Astrocyte (in vitro differentiated cells and primary cell): ENCODE measurements at regions not wholly inside any gene's neighbourhood (a gene's known extent, or its start where the extent isn't known, plus 50 kb on each side); places are given as distances from the start of the nearest gene placed in this dataset.
"Not testable (repeated sequence)": the region's sequence is repeated elsewhere in the genome, so short reads cannot be mapped to it uniquely, and the experiment has no call there.

Experiments used
- DNase-seq: peaks from one replicate; pipeline ENCODE4 v3.0.0-alpha.2; 2010; ENCODE audit warnings: low read depth
- FAIRE-seq: peaks from 2 replicates; lab custom pipeline; 2011; peaks lifted over from hg19 to GRCh38; lab: Jason Lieb, UNC
- H2AFZ ChIP-seq: 2 replicates; pipeline ENCODE4 v1.6.0; 2012; ENCODE audit warnings: low read depth, low read length, inconsistent platforms
- H3K27ac ChIP-seq: 2 replicates; pipeline ENCODE4 v1.5.1; 2011; ENCODE audit warnings: low read depth, low read length, inconsistent platforms
- H3K27me3 ChIP-seq: 2 replicates; pipeline ENCODE4 v1.6.0; 2011; ENCODE audit warnings: low read length, inconsistent platforms; ENCODE audit not compliant: insufficient read depth
- H3K36me3 ChIP-seq: 2 replicates; pipeline ENCODE4 v1.5.1; 2011; ENCODE audit warnings: low read length, inconsistent platforms; ENCODE audit not compliant: insufficient read depth
- H3K4me1 ChIP-seq: 2 replicates; pipeline ENCODE4 v1.5.1; 2011; ENCODE audit warnings: low read length, inconsistent platforms; ENCODE audit not compliant: insufficient read depth
- H3K4me2 ChIP-seq: 2 replicates; pipeline ENCODE4 v1.6.0; 2012; ENCODE audit warnings: low read length, inconsistent platforms
- H3K4me3 ChIP-seq: 2 replicates; pipeline ENCODE4 v1.5.1; 2011; ENCODE audit warnings: low read depth, mild to moderate bottlenecking, low read length, inconsistent platforms; ENCODE audit not compliant: insufficient read depth
- H3K79me2 ChIP-seq: 2 replicates; pipeline ENCODE4 v1.6.0; 2012; ENCODE audit warnings: mild to moderate bottlenecking, low read length, inconsistent platforms; ENCODE audit not compliant: insufficient read depth
- H3K9ac ChIP-seq: 2 replicates; pipeline ENCODE4 v1.6.0; 2012; ENCODE audit warnings: mild to moderate bottlenecking, low read length, inconsistent platforms
- H3K9me3 ChIP-seq: 2 replicates; pipeline ENCODE4 v1.5.1; 2012; ENCODE audit warnings: low read depth, mild to moderate bottlenecking, low read length, inconsistent platforms; ENCODE audit not compliant: insufficient read depth
- H4K20me1 ChIP-seq: 2 replicates; pipeline ENCODE4 v1.6.0; 2012; ENCODE audit warnings: low read length, inconsistent platforms; ENCODE audit not compliant: insufficient read depth
- H3K27ac Mint-ChIP-seq: one replicate; pipeline ENCODE4 v1.8.0; 2021; ENCODE audit warnings: mild to moderate bottlenecking, mixed read lengths; ENCODE audit not compliant: unreplicated experiment
- H3K27me3 Mint-ChIP-seq: one replicate; pipeline ENCODE4 v1.8.0; 2021; ENCODE audit warnings: low read depth, mixed read lengths; ENCODE audit not compliant: unreplicated experiment
- H3K36me3 Mint-ChIP-seq: one replicate; pipeline ENCODE4 v1.8.0; 2021; ENCODE audit warnings: low read depth, mixed read lengths; ENCODE audit not compliant: unreplicated experiment
- H3K4me1 Mint-ChIP-seq: one replicate; pipeline ENCODE4 v1.8.0; 2021; ENCODE audit warnings: low read depth, mixed read lengths; ENCODE audit not compliant: unreplicated experiment
- H3K4me3 Mint-ChIP-seq: one replicate; pipeline ENCODE4 v1.8.0; 2021; ENCODE audit warnings: mild to moderate bottlenecking, moderate library complexity, mixed read lengths; ENCODE audit not compliant: unreplicated experiment
- H3K9me3 Mint-ChIP-seq: one replicate; pipeline ENCODE4 v1.8.0; 2021; ENCODE audit warnings: mild to moderate bottlenecking, mixed read lengths; ENCODE audit not compliant: unreplicated experiment
- EZH2 ChIP-seq: IDR thresholded peaks from 2 replicates; pipeline ENCODE4 v1.6.1; 2012; ENCODE audit warnings: mild to moderate bottlenecking, low read length, inconsistent platforms; ENCODE audit not compliant: insufficient read depth
- TF ChIP-seq, protein P1 (sequence below): IDR thresholded peaks from 2 replicates; pipeline ENCODE4 v1.5.1; 2011; ENCODE audit warnings: low read depth, mild to moderate bottlenecking, inconsistent platforms, low read length, moderate library complexity; ENCODE audit not compliant: insufficient read depth

DNA sequence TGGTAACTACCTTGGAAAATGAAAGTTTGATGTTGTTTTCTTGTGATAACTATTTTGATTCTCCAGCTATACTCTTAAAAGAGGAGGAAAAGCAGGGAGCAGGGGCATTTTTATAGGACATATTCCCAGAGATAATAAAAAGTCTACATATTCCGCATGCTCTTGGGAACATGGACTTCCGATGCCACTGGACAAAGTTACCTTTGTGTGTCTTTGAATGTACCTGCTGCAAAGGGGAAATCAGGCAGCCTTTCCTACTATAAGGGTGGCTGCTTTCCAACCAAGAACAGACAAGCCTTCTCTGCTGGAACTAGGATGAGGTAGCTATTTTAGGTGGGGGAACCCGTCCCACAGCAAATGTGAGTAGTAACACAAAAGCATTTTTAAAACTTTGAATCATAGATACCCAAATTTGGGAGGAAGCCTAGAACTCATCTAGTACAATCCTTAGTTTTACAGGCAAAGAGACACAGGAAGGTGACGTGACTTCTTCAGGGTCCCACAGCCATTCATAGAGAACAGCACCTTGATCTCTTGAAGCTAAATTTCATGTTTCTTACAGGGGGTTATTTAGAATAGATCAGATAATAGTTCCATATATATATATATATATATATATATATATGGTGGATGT is 179.9 kb downstream of the FASLG start:
- no peaks in the 10 kb centered on the region for H3K27me3 ChIP-seq
- no peak for FAIRE-seq
- H3K9ac ChIP-seq = no peak overlapping the region
- Mint-ChIP-seq H3K27ac (no peak overlapping the region), H3K27me3 (no peaks in the 10 kb centered on the region), H3K4me3 (no peak overlapping the region), H3K36me3 (no peaks in the 10 kb centered on the region), H3K9me3 (no peaks in the 10 kb centered on the region), H3K4me1 (peaks cover 2% of the 10 kb centered on the region)
- TF ChIP-seq, protein P1, sequence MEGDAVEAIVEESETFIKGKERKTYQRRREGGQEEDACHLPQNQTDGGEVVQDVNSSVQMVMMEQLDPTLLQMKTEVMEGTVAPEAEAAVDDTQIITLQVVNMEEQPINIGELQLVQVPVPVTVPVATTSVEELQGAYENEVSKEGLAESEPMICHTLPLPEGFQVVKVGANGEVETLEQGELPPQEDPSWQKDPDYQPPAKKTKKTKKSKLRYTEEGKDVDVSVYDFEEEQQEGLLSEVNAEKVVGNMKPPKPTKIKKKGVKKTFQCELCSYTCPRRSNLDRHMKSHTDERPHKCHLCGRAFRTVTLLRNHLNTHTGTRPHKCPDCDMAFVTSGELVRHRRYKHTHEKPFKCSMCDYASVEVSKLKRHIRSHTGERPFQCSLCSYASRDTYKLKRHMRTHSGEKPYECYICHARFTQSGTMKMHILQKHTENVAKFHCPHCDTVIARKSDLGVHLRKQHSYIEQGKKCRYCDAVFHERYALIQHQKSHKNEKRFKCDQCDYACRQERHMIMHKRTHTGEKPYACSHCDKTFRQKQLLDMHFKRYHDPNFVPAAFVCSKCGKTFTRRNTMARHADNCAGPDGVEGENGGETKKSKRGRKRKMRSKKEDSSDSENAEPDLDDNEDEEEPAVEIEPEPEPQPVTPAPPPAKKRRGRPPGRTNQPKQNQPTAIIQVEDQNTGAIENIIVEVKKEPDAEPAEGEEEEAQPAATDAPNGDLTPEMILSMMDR = no peak
- TF ChIP-seq EZH2 = no peak
- H3K9me3 ChIP-seq = no peaks in the 10 kb centered on the region
- H2AFZ ChIP-seq = no peak overlapping the region
- H3K27ac ChIP-seq = no peak overlapping the region
- no peaks in the 10 kb centered on the region for H3K4me1 ChIP-seq
- no peak overlapping the region for H3K4me3 ChIP-seq
- no peaks in the 10 kb centered on the region for H3K36me3 ChIP-seq
- no peak for DNase-seq
- no peaks in the 10 kb centered on the region for H3K79me2 ChIP-seq
- no peaks in the 10 kb centered on the region for H4K20me1 ChIP-seq
- no peak overlapping the region for H3K4me2 ChIP-seq

DNA sequence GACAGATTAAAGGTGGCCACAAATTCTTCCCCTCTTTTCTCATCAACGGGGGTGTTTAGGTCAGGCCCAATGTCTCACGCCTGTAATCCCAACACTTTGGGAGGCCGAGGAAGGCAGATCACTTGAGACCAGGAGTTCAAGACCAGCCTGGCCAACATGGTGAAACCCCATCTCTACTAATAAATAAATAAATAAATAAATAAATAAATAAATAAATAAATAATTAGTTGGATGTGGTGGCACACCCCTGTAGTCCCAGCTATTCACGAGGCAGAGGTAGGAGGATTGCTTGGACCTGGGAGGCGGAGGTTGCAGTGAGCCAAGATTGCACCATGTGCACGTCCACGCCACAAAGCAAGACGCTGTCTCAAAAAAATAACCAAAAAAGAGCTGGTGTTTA is 180.7 kb downstream of the FASLG start:
- H3K9me3 ChIP-seq, H3K9ac ChIP-seq, H3K79me2 ChIP-seq, H3K4me1 Mint-ChIP-seq, H3K36me3 Mint-ChIP-seq, H4K20me1 ChIP-seq, FAIRE-seq, H3K27me3 Mint-ChIP-seq, H3K36me3 ChIP-seq, H3K4me3 ChIP-seq, H3K27ac ChIP-seq, H3K27me3 ChIP-seq, H2AFZ ChIP-seq, H3K4me1 ChIP-seq, H3K4me3 Mint-ChIP-seq, DNase-seq, H3K9me3 Mint-ChIP-seq, H3K4me2 ChIP-seq, H3K27ac Mint-ChIP-seq: not testable (repeated sequence)

DNA sequence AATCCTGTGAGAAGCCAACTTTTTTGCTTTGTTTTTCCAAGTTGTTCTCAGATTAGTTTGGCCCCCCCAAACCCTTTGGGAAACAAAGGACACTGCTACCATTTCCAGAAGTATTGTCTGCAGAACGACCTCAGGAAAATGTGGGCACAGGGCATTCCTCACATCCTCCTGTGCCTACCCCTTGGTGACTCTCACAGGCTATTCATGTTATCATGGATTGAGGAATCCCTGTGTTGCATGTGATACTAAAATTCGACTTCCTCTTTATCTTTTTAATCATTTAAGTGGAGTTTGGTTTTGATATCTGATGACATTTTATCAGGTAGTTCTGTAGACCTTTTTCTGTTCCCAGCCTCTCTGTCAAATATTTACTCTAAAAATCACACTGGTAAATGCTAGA is 184.5 kb downstream of the FASLG start:
- no peaks in the 10 kb centered on the region for H3K9me3 Mint-ChIP-seq
- no peaks in the 10 kb centered on the region for H4K20me1 ChIP-seq
- H3K4me2 ChIP-seq = no peak overlapping the region
- TF ChIP-seq, protein P1 = no peak
- no peak for TF ChIP-seq EZH2
- H3K4me3 ChIP-seq = no peak overlapping the region
- H3K79me2 ChIP-seq = no peaks in the 10 kb centered on the region
- H3K4me3 Mint-ChIP-seq = no peak overlapping the region
- H3K27me3 ChIP-seq = no peaks in the 10 kb centered on the region
- no peak for DNase-seq
- H3K9ac ChIP-seq = no peak overlapping the region
- no peaks in the 10 kb centered on the region for H3K36me3 ChIP-seq
- no peak overlapping the region for H2AFZ ChIP-seq
- no peaks in the 10 kb centered on the region for H3K36me3 Mint-ChIP-seq
- no peaks in the 10 kb centered on the region for H3K4me1 ChIP-seq
- H3K4me1 Mint-ChIP-seq = peaks cover 8% of the 10 kb centered on the region
- no peak for FAIRE-seq
- no peak overlapping the region for H3K27ac Mint-ChIP-seq
- no peaks in the 10 kb centered on the region for H3K27me3 Mint-ChIP-seq
- H3K27ac ChIP-seq = no peak overlapping the region
- no peaks in the 10 kb centered on the region for H3K9me3 ChIP-seq
